GM19468 (cell line): ENCODE measurements at regions not wholly inside any gene's neighbourhood (a gene's known extent, or its start where the extent isn't known, plus 50 kb on each side); places are given as distances from the start of the nearest gene placed in this dataset.

Experiments
- ATAC-seq: cut with Tn5 transposase; IDR thresholded peaks from one replicate; pipeline ENCODE4 v1.9.1; 2021; ENCODE audit warnings: mild to moderate bottlenecking, moderate library complexity, moderate number of reproducible peaks; ENCODE audit not compliant: unreplicated experiment; ENCODE audit errors: extremely low read depth

- no peak for ATAC-seq
Measured at GRCh38 chr6:22794844-22795243, 225.5 kb downstream of the HDGFL1 start.

GRCh38 chr6:22800451-22800850, 231.1 kb downstream of the HDGFL1 start:
- ATAC-seq: no peak

- no peak for ATAC-seq
Measured at GRCh38 chr6:22801831-22802230, 232.5 kb downstream of the HDGFL1 start.

- ATAC-seq: no peak
Measured at GRCh38 chr6:22804620-22805261, 235.4 kb downstream of the HDGFL1 start.

- ATAC-seq: no peak
Measured at GRCh38 chr6:22807261-22807660, 237.9 kb downstream of the HDGFL1 start.

GRCh38 chr6:22807818-22808217, 238.5 kb downstream of the HDGFL1 start:
- ATAC-seq: no peak

GRCh38 chr6:22808466-22808865, 239.1 kb downstream of the HDGFL1 start:
- no peak for ATAC-seq

GRCh38 chr6:22809370-22809769, 240.0 kb downstream of the HDGFL1 start:
- ATAC-seq: no peak

- ATAC-seq: no peak
Measured at GRCh38 chr6:22819209-22819608, 249.8 kb downstream of the HDGFL1 start.

GRCh38 chr6:22821664-22822320, 252.4 kb downstream of the HDGFL1 start:
- ATAC-seq: no peak

GRCh38 chr6:22825210-22825609, 255.8 kb downstream of the HDGFL1 start:
- no peak for ATAC-seq

- no peak for ATAC-seq
Measured at GRCh38 chr6:22826961-22827360, 257.6 kb downstream of the HDGFL1 start.

- no peak for ATAC-seq
Measured at GRCh38 chr6:22827760-22828159, 258.4 kb downstream of the HDGFL1 start.

GRCh38 chr6:22828179-22829062, 259.1 kb downstream of the HDGFL1 start:
- ATAC-seq: no peak

- no peak for ATAC-seq
Measured at GRCh38 chr6:22829070-22829469, 259.7 kb downstream of the HDGFL1 start.

GRCh38 chr6:22830463-22830862, 261.1 kb downstream of the HDGFL1 start:
- ATAC-seq: no peak

GRCh38 chr6:22833191-22833590, 263.8 kb downstream of the HDGFL1 start:
- ATAC-seq: no peak

- ATAC-seq: no peak
Measured at GRCh38 chr6:22838345-22838744, 269.0 kb downstream of the HDGFL1 start.

GRCh38 chr6:22845467-22845866, 276.1 kb downstream of the HDGFL1 start:
- ATAC-seq: no peak

GRCh38 chr6:22848121-22848520, 278.8 kb downstream of the HDGFL1 start:
- ATAC-seq: no peak

GRCh38 chr6:22849921-22850320, 280.6 kb downstream of the HDGFL1 start:
- ATAC-seq: no peak
